ENCODE measurements at regions not wholly inside any gene's neighbourhood (a gene's known extent, or its start where the extent isn't known, plus 50 kb on each side); places are given as distances from the start of the nearest gene placed in this dataset.

GRCh38 chr4:10336471-10336870 lies 120.8 kb downstream of the ZNF518B start:
- intact Hi-C loops (cut with DNase I), result no loop called here
- DNase-seq, result no peak

- intact Hi-C loops (cut with DNase I), result no loop called here
- no peak for DNase-seq
These were observed 122.2 kb downstream of the ZNF518B start for GRCh38 chr4:10335050-10335449.

GRCh38 chr4:10334506-10335028 lies 122.7 kb downstream of the ZNF518B start:
- no peak for DNase-seq
- intact Hi-C loops (cut with DNase I), result no loop called here

GRCh38 chr4:10333942-10334341 lies 123.3 kb downstream of the ZNF518B start:
- DNase-seq, result no peak
- intact Hi-C loops (cut with DNase I), result no loop called here

GRCh38 chr4:10326075-10326474 lies 131.2 kb downstream of the ZNF518B start:
- no peak for DNase-seq
- intact Hi-C loops (cut with DNase I), result no loop called here

GRCh38 chr4:10321931-10322330 lies 135.3 kb downstream of the ZNF518B start:
- intact Hi-C loops (cut with DNase I), result no loop called here
- DNase-seq, result no peak

GRCh38 chr4:10320130-10320529 lies 137.1 kb downstream of the ZNF518B start:
- intact Hi-C loops (cut with DNase I), result no loop called here
- DNase-seq, result no peak

GRCh38 chr4:10317345-10317744 lies 139.9 kb downstream of the ZNF518B start:
- DNase-seq, result no peak
- intact Hi-C loops (cut with DNase I), result no loop called here

- DNase-seq, result no peak
- intact Hi-C loops (cut with DNase I), result no loop called here
These were observed 140.4 kb downstream of the ZNF518B start for GRCh38 chr4:10316851-10317250.

- intact Hi-C loops (cut with DNase I), result no loop called here
These were observed 141.6 kb downstream of the ZNF518B start for GRCh38 chr4:10315638-10316037.

GRCh38 chr4:10312568-10312967 lies 144.7 kb downstream of the ZNF518B start:
- intact Hi-C loops (cut with DNase I), result no loop called here
- DNase-seq, result no peak

More at GRCh38 chr4:10315638-10316037, 141.6 kb downstream of the ZNF518B start:
- DNase-seq, result no peak

GRCh38 chr4:10311939-10312338 lies 145.3 kb downstream of the ZNF518B start:
- no peak for DNase-seq
- intact Hi-C loops (cut with DNase I), result no loop called here

GRCh38 chr4:10305816-10306215 lies 151.4 kb downstream of the ZNF518B start:
- intact Hi-C loops (cut with DNase I), result no loop called here
- no peak for DNase-seq

GRCh38 chr4:10303291-10303690 lies 153.9 kb downstream of the ZNF518B start:
- intact Hi-C loops (cut with DNase I), result no loop called here
- no peak for DNase-seq

GRCh38 chr4:10302096-10302495 lies 155.1 kb downstream of the ZNF518B start:
- DNase-seq, result no peak
- intact Hi-C loops (cut with DNase I), result no loop called here

GRCh38 chr4:10299601-10300000 lies 157.6 kb downstream of the ZNF518B start:
- intact Hi-C loops (cut with DNase I), result no loop called here

GRCh38 chr4:10298681-10299080 lies 158.5 kb downstream of the ZNF518B start:
- DNase-seq, result no peak
- intact Hi-C loops (cut with DNase I), result no loop called here

More at GRCh38 chr4:10299601-10300000, 157.6 kb downstream of the ZNF518B start:
- no peak for DNase-seq

- peak in 6 of 10 donors; percentile 11 to 85 (median 54) for DNase-seq
- intact Hi-C loops (cut with DNase I), result no loop called here
These were observed 160.5 kb downstream of the ZNF518B start for GRCh38 chr4:10296730-10297129.

GRCh38 chr4:10295301-10295700 lies 161.9 kb downstream of the ZNF518B start:
- intact Hi-C loops (cut with DNase I), result no loop called here
- DNase-seq, result no peak

- no peak for DNase-seq
- intact Hi-C loops (cut with DNase I), result no loop called here
These were observed 167.7 kb downstream of the ZNF518B start for GRCh38 chr4:10289538-10289906.

- intact Hi-C loops (cut with DNase I), result no loop called here
- DNase-seq, result no peak
These were observed 168.2 kb downstream of the ZNF518B start for GRCh38 chr4:10288830-10289537.

GRCh38 chr4:10285028-10285427 lies 168.4 kb upstream of the WDR1 start:
- intact Hi-C loops (cut with DNase I), result no loop called here
- DNase-seq, result no peak

- intact Hi-C loops (cut with DNase I), result no loop called here
- DNase-seq, result no peak
These were observed 167.2 kb upstream of the WDR1 start for GRCh38 chr4:10283761-10284160.
